ENCODE measurements at regions not wholly inside any gene's neighbourhood (a gene's known extent, or its start where the extent isn't known, plus 50 kb on each side); places are given as distances from the start of the nearest gene placed in this dataset.

GRCh38 chr5:8150791-8151190 lies 281.8 kb downstream of the MTRR start:
- TF ChIP-seq POLR2A (IDR thresholded peaks at IDR 0.05; ENCODE audit: low read length) (no peak), GATA1 (IDR thresholded peaks at IDR 0.05; ENCODE audit: low read depth, low read length) (no peak)
